Stimulated activated CD8-positive, alpha-beta memory T cell treated with anti-CD3 and anti-CD28 coated beads, Interleukin-4, amount 100 ng/mL, for 48 hours (primary cell): ENCODE measurements at regions not wholly inside any gene's neighbourhood (a gene's known extent, or its start where the extent isn't known, plus 50 kb on each side); places are given as distances from the start of the nearest gene placed in this dataset.
"Not testable (repeated sequence)": the region's sequence is repeated elsewhere in the genome, so short reads cannot be mapped to it uniquely, and the experiment has no call there.

Source experiments
- DNase-seq: peaks from one replicate; pipeline ENCODE4 v3.0.0-alpha.2; 2020

DNA sequence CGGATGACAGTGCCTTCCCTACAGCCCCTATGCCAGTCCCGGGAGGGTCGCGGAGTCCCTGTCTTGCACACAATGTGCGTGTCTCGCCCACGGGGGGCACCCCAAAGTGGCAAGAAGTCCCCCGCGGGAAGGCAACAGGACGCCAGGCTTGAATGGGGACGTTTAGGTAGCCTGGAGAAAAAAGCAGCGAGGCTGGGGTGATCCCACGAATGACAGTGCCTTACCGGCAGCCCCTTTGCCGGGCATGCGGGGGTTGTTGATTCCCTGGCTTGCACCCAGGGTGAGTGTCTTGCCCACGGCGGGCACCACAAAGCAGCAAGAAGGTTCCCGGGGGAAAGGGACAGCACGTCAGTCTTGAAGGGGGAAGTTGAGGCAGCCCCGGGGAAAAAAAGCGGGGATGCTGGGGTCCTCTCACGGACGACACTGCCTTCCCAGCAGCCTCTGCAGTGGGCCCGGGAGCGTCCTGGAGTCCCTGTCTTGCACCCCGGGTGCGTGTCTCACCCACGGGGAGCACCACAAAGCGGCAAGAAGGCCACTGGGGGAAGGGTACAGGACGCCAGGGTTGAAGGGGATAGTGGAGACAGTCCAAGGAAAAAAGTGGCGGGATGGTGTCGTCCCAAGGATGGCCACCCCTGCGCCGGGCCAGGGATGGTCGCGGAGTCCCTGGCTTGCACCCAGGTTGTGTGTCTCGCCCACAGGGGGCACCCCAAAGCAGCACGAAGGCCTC, 156.8 kb upstream of the ALG10B start:
- no peak for DNase-seq

GRCh38 chr12:38160318-38161122, 156.1 kb upstream of the ALG10B start:
- no peak for DNase-seq

- DNase-seq, result no peak
Measured at GRCh38 chr12:38161123-38162000, 155.2 kb upstream of the ALG10B start.

DNA sequence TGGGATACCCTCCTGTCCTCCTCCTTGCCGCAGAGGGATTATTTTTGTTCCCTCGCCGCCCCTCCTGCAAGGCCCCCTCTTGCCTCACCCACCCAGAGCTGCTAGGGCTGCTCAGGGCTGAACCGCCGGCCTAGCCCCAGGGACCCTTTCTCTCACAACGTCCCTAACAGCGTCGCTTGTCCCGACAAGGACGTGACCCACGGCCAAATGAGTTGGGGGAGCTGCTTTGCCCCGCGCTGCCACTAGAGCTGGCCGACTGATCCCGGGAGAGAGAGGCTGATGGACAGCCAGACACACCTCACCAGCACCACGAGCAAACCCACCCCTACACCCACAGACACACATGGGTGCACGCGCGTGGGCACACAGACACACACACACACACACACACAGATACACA, 154.6 kb upstream of the ALG10B start:
- DNase-seq, result no peak

DNA sequence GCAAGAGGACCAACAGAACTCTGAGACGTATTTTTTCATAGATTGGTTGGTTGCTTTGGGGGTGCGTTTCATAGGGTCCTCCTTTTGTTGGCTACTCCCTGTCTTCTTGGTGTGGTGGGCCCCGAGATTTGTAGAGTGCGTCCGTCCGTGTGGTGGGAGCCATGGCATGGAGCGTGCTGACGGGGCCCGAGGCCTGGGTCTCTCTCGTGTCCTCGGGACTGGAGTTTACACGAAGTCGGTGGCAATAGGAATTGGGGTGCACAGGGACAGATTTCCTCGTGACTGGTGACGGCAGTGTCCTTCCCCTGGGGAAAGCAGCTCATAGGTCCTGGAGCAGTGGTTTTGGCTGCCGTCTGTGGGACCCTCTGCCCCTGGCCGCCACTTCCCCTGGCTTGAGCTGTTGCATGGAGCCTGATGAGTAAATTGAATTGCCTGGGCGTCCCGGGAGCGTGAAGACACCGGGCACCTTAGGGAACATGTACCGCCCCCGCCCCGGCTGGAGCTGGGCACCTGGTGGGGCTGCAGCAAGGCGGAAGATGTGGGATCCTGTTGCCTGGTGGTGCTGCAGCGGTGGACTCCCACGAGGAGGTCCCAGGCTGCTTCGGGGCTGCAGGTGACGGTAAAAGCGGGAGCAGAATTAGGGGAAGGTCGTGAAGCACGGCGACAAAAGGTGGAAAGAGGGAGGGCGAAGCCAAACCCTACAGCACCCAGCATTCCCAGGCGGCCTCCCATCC, 153.7 kb upstream of the ALG10B start:
- no peak for DNase-seq

DNA sequence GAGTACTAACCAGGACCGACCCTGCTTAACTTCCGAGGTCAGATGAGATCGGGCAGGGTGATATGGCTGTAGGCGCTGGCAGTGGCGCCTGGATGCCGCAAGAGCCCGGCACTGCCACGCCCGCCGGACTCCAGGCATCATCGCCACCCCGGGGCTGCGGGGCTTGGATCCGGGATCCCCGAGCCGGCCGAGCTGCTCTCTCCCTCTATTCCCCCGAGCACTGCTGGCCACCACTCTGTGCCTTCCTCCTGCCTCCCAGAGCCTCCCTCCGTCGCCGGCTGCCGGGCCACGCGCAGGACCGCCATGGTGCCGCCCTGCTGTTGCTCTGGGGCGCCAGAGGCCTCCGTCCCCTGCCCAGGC, 153.2 kb upstream of the ALG10B start:
- DNase-seq, result no peak

- DNase-seq, result no peak
Measured at GRCh38 chr12:38166225-38166624, 150.3 kb upstream of the ALG10B start.

- no peak for DNase-seq
Measured at GRCh38 chr12:38175538-38175937, 141.0 kb upstream of the ALG10B start.

DNA sequence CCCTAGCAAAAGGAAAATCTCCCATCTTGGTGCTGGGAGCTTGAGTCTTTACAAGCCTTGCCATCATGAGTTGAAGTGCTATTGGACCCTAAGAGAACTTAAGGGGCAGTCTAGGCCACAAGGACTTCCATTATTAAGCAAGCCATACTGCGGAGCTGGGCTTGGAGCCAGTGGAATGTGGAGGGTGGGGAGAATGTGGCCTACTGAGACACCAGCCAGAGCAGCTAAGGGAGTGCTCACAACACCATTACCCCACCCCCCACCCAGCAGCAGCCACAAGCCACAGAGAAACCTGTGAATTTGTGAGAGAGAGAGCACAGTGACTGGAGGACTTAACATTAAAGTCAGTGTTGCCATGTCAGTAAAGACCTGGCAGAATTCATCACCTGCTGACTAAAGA, 133.0 kb upstream of the ALG10B start:
- DNase-seq, result not testable (repeated sequence)

- not testable (repeated sequence) for DNase-seq
Measured at GRCh38 chr12:38197286-38197685, 119.3 kb upstream of the ALG10B start.

DNA sequence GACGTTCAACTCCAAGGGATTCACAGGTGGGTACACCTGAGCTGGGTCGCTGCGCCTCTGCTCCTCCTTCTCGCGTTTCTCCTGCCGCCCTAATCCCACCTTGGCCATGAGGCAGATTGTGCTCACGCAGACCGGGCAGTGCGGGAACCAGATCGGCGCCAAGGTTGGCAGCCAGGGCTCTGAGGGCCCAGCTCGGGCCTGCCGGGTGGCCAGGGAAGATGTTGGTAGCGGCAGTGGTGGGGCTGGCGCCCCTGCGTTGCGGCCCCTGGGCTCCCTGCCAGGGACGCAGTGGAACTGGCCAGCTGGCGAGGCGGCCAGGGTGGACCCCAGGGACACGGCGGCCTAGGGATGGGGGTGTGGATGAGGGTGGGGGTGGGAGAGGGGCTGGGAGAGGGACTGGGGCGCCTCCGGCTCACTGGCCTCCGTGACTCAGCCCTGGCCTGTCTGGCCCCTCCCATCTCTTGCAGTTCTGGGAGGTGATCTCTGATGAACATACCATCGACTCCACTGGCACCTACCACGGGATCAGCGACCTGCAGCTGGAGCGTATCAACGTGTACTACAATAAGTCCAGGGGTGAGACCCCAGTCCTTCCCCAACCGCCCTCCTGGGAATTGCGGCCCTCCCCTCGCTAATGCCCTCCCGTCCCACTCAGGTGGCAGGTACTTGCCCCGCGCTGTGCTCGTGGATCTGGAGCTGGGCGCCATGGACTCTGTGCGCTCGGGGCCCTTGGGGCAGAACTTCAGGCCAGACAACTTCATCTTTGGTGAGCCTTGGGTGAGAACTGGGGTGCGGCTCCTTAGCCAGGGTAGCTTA, 114.9 kb upstream of the ALG10B start:
- DNase-seq, result no peak

DNA sequence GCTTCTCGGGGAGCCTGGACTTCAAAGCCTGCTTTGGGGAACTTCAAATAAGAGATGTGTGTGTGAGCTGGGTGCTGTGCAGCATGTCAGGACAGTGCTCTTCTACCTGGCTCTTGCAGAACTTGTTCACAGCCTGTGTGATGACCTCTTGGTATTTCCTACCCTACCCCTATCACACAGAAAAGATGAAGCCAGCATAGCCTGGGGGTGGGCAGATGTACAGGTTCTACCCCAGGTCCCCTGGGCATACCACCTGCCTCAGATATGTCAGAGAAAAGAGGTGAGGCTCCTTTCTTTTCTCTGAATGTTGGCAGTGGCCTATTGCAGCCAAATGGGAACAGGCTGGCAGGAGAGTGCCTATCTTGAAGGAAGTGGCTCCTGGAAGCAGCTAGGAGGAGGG, 111.7 kb upstream of the ALG10B start:
- no peak for DNase-seq

DNA sequence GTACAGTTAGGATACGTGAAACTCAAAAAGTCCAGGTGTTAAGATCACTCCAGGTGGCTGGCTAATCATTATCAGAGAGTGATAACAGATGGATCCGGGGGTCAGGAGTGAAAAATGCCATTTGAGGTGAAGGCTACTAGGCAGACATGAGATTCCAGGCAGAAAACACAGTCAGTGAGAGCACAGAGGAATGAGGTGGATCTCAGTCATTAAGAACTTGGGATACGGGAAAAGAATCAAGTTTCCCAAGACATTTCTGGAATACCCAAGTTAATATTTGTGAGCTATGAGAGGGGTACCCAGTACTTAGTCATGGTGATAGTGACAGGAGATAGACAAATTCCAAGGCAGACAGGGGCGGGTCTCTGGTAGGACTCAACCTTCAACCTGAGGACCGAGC, 94.6 kb upstream of the ALG10B start:
- no peak for DNase-seq

GRCh38 chr12:38238328-38238727, 78.2 kb upstream of the ALG10B start:
- DNase-seq, result not testable (repeated sequence)

- no peak for DNase-seq
Measured at GRCh38 chr12:38253778-38254177, 62.8 kb upstream of the ALG10B start.

DNA sequence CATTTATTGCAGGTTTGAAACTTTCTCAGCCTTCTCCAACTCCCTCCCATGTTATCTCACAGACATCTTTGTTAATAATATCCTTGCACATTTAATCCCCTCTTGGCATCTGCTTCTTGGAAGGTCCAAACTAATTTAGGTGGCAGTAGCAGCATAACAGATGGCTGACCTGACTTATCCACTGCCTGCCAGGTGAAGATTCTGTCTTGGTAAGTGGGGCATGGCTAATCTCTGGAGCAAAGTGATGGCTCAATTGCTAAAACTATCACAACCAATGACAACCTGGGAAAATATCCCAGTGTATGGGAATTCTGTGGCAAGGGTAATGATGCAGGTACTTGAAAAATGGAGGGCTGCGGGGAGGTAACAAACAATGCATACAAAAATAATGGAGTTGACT, 58.2 kb upstream of the ALG10B start:
- no peak for DNase-seq
